ENCODE measurements at regions not wholly inside any gene's neighbourhood (a gene's known extent, or its start where the extent isn't known, plus 50 kb on each side); places are given as distances from the start of the nearest gene placed in this dataset.

DNA sequence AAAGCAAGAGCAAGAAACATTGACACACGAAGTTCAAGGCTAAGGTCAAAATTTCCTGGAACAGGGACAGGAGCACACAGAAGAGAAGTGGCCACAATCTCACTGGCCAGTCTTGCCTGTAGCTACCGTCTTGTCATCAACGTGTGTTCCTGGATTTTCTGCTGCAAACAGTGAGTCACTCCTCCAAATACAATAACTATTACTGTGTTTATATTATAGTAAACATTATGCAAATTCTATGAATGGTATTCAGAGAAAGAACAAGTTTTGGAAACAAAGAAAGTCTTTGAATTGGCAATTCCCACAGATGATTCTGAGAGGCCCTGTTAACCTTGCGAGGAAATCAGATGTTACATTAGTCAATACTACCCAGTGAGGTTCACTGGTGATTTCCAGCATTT, 220.5 kb downstream of the FAM43A start:
- TF ChIP-seq POLR2AphosphoS5 (IDR thresholded peaks at IDR 0.05; ENCODE audit: low read depth, low read length), result no peak
- TF ChIP-seq TAF1 (IDR thresholded peaks at IDR 0.05; ENCODE audit: low read depth, low read length), result no peak
- TF ChIP-seq PAX5 (IDR thresholded peaks at IDR 0.05; ENCODE audit: insufficient read depth, low read length, severe bottlenecking), result no peak
- TF ChIP-seq POU2F2 (IDR thresholded peaks at IDR 0.05; ENCODE audit: low read depth, low read length), result no peak
- TF ChIP-seq POLR2A (IDR thresholded peaks at IDR 0.05; ENCODE audit: low read depth, low read length), result no peak

Data from GM12891 (cell line).